HepG2 (cell line): ENCODE measurements at regions not wholly inside any gene's neighbourhood (a gene's known extent, or its start where the extent isn't known, plus 50 kb on each side); places are given as distances from the start of the nearest gene placed in this dataset.
A peak's percentile ranks its signal among the peaks of the same experiment; 100 is the strongest.

Experiments used
- CBX1 ChIP-seq: IDR thresholded peaks from one replicate; pipeline ENCODE4 v1.6.1; 2016; ENCODE audit warnings: antibody characterized with exemption, low read depth
- GATAD1 ChIP-seq: IDR thresholded peaks from 2 replicates; pipeline ENCODE4 v1.6.1; 2016; ENCODE audit warnings: missing genetic modification reagents, missing compliant biosample characterization
- HMG20B ChIP-seq: conservative IDR thresholded peaks from 2 replicates; pipeline ENCODE4 v1.6.1; 2016; ENCODE audit warnings: missing genetic modification reagents, missing compliant biosample characterization
- HNRNPK ChIP-seq: fragments of 200-400 bp; formaldehyde crosslinking; IDR thresholded peaks from 2 replicates; pipeline ENCODE4 v1.6.1; 2018; ENCODE audit warnings: low read length, low read depth, moderate library complexity, mild to moderate bottlenecking; ENCODE audit not compliant: poor library complexity, severe bottlenecking
- HOXA7 ChIP-seq: sonication (generic); formaldehyde crosslinking; IDR thresholded peaks from 2 replicates; pipeline ENCODE4 v1.8.1; 2022; ENCODE audit warnings: mild to moderate bottlenecking, missing genetic modification reagents, moderate library complexity
- MTF1 ChIP-seq: sonication (generic); formaldehyde crosslinking; IDR thresholded peaks from 2 replicates; pipeline ENCODE4 v1.5.0; 2020; ENCODE audit warnings: missing genetic modification reagents
- NFYB ChIP-seq: sonication (generic); formaldehyde crosslinking; IDR thresholded peaks from 2 replicates; pipeline ENCODE4 v1.4.0; 2020; ENCODE audit warnings: missing genetic modification reagents
- RELA ChIP-seq: sonication (generic); formaldehyde crosslinking; IDR thresholded peaks from 2 replicates; pipeline ENCODE4 v1.4.0; 2020; ENCODE audit warnings: missing genetic modification reagents
- SATB2 ChIP-seq: sonication (generic); formaldehyde crosslinking; IDR thresholded peaks from 2 replicates; pipeline ENCODE4 v1.5.0; 2020; ENCODE audit warnings: missing genetic modification reagents
- TGIF2 ChIP-seq: IDR thresholded peaks from 2 replicates; pipeline ENCODE4 v1.6.1; 2016; ENCODE audit warnings: control low read depth, missing compliant biosample characterization
- YEATS2 ChIP-seq: sonication (generic); formaldehyde crosslinking; IDR thresholded peaks from 2 replicates; pipeline ENCODE4 v1.4.0; 2020; ENCODE audit warnings: missing genetic modification reagents, borderline replicate concordance
- ZNF224 ChIP-seq: sonication (generic); formaldehyde crosslinking; IDR thresholded peaks from 2 replicates; pipeline ENCODE4 v1.5.0; 2020; ENCODE audit warnings: mild to moderate bottlenecking, missing genetic modification reagents
- ZNF354B ChIP-seq: sonication (generic); formaldehyde crosslinking; IDR thresholded peaks from 2 replicates; pipeline ENCODE4 v1.8.0; 2022; ENCODE audit warnings: mild to moderate bottlenecking, missing genetic modification reagents
- ZNF510 ChIP-seq: sonication (generic); formaldehyde crosslinking; IDR thresholded peaks from 2 replicates; pipeline ENCODE4 v1.4.0; 2020; ENCODE audit warnings: low read depth, mild to moderate bottlenecking, missing genetic modification reagents
- TF ChIP-seq, protein P1 (sequence below), 2 experiments: fragments of 450-650 bp in 1 of 2; sonication (generic) in 1 of 2; formaldehyde crosslinking in 1 of 2; IDR thresholded peaks; 2 replicates each; pipeline versions ENCODE4 v1.6.1 to v1.8.0; 2016 to 2022; ENCODE audit warnings: antibody characterized with exemption in 1 of 2, mild to moderate bottlenecking in 1 of 2, missing genetic modification reagents in 1 of 2
- TF ChIP-seq, protein P2 (sequence below): sonication (generic); formaldehyde crosslinking; IDR thresholded peaks from 2 replicates; pipeline ENCODE4 v1.4.0; 2020; ENCODE audit warnings: missing genetic modification reagents
- TF ChIP-seq, protein P3 (sequence below): IDR thresholded peaks from 2 replicates; pipeline ENCODE4 v1.6.1; 2016; ENCODE audit warnings: mild to moderate bottlenecking, missing biosample characterization, missing genetic modification reagents
- TF ChIP-seq, protein P4 (sequence below): sonication (generic); formaldehyde crosslinking; IDR thresholded peaks from 2 replicates; pipeline ENCODE4 v1.5.0; 2020; ENCODE audit warnings: missing genetic modification reagents, mild to moderate bottlenecking, borderline replicate concordance

DNA sequence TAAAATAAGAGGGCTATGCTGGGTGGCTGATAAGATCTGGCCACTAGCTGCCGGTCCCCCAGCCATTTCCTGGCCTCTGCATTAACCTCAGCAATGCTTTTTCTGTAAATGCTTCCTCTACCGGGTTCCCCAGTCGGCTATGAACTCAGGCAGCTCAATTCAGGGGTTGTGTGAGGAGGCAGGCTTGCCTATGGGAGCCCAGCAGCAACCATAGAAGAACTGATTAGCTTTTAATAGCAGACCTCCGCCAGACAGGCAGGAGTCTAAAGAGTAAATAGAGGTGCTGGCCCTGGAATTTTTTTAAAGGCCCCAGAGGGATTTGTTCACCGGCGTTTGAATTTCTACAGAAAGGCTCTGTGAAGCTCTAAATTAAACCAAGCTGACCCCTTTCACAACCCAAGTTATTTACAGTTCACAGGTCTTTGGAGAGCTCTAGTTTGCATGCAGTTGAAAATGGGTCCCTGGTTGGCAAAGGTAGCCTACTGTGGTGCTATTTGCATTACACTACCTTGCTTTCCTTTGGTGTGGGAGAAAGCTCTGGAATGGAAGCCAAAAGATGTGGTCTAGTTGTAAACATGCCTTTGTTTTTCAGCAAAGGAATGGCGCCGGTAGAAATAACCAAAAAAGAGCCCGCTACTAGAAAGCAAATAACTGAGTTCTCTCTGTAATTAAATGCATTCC, 289.7 kb upstream of the SEMA6A start (continued):
- TF ChIP-seq, protein P1, sequence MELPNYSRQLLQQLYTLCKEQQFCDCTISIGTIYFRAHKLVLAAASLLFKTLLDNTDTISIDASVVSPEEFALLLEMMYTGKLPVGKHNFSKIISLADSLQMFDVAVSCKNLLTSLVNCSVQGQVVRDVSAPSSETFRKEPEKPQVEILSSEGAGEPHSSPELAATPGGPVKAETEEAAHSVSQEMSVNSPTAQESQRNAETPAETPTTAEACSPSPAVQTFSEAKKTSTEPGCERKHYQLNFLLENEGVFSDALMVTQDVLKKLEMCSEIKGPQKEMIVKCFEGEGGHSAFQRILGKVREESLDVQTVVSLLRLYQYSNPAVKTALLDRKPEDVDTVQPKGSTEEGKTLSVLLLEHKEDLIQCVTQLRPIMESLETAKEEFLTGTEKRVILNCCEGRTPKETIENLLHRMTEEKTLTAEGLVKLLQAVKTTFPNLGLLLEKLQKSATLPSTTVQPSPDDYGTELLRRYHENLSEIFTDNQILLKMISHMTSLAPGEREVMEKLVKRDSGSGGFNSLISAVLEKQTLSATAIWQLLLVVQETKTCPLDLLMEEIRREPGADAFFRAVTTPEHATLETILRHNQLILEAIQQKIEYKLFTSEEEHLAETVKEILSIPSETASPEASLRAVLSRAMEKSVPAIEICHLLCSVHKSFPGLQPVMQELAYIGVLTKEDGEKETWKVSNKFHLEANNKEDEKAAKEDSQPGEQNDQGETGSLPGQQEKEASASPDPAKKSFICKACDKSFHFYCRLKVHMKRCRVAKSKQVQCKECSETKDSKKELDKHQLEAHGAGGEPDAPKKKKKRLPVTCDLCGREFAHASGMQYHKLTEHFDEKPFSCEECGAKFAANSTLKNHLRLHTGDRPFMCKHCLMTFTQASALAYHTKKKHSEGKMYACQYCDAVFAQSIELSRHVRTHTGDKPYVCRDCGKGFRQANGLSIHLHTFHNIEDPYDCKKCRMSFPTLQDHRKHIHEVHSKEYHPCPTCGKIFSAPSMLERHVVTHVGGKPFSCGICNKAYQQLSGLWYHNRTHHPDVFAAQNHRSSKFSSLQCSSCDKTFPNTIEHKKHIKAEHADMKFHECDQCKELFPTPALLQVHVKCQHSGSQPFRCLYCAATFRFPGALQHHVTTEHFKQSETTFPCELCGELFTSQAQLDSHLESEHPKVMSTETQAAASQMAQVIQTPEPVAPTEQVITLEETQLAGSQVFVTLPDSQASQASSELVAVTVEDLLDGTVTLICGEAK (IDR thresholded peaks at IDR 0.05), result no peak
- TF ChIP-seq, protein P1 (CRISPR knock-in tag; IDR thresholded peaks at IDR 0.05), result no peak; the same call in 1 of the 2 replicates
- no peak for TF ChIP-seq RELA (CRISPR knock-in tag)
- TF ChIP-seq, protein P2, sequence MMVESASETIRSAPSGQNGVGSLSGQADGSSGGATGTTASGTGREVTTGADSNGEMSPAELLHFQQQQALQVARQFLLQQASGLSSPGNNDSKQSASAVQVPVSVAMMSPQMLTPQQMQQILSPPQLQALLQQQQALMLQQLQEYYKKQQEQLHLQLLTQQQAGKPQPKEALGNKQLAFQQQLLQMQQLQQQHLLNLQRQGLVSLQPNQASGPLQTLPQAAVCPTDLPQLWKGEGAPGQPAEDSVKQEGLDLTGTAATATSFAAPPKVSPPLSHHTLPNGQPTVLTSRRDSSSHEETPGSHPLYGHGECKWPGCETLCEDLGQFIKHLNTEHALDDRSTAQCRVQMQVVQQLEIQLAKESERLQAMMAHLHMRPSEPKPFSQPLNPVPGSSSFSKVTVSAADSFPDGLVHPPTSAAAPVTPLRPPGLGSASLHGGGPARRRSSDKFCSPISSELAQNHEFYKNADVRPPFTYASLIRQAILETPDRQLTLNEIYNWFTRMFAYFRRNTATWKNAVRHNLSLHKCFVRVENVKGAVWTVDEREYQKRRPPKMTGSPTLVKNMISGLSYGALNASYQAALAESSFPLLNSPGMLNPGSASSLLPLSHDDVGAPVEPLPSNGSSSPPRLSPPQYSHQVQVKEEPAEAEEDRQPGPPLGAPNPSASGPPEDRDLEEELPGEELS (CRISPR knock-in tag), result peak; percentile 88
- TF ChIP-seq, protein P3, sequence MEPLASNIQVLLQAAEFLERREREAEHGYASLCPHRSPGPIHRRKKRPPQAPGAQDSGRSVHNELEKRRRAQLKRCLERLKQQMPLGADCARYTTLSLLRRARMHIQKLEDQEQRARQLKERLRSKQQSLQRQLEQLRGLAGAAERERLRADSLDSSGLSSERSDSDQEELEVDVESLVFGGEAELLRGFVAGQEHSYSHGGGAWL (CRISPR knock-in tag), result no peak
- no peak for TF ChIP-seq YEATS2 (CRISPR knock-in tag)
- TF ChIP-seq HNRNPK, result no peak
- TF ChIP-seq SATB2 (CRISPR knock-in tag), result no peak; the same call in 1 of the 2 replicates
- TF ChIP-seq TGIF2 (CRISPR knock-in tag), result no peak
- no peak for TF ChIP-seq ZNF224
- peak; percentile 30; the same call in 1 of the 2 replicates for TF ChIP-seq MTF1 (CRISPR knock-in tag)
- no peak for TF ChIP-seq ZNF354B
- peak; percentile 78 for TF ChIP-seq HMG20B
- 0 out of 2 replicates have a peak, but pooled peaks have one; percentile 15 for TF ChIP-seq GATAD1
- TF ChIP-seq CBX1, result no peak
- TF ChIP-seq NFYB (CRISPR knock-in tag), result no peak
- no peak for TF ChIP-seq HOXA7
- no peak for TF ChIP-seq ZNF510 (CRISPR knock-in tag)
- TF ChIP-seq, protein P4, sequence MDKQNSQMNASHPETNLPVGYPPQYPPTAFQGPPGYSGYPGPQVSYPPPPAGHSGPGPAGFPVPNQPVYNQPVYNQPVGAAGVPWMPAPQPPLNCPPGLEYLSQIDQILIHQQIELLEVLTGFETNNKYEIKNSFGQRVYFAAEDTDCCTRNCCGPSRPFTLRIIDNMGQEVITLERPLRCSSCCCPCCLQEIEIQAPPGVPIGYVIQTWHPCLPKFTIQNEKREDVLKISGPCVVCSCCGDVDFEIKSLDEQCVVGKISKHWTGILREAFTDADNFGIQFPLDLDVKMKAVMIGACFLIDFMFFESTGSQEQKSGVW (CRISPR knock-in tag), result no peak
